Glomerular visceral epithelial cell (primary cell): ENCODE measurements at regions not wholly inside any gene's neighbourhood (a gene's known extent, or its start where the extent isn't known, plus 50 kb on each side); places are given as distances from the start of the nearest gene placed in this dataset.

ENCODE experiments used
- DNase-seq: peaks from one replicate; pipeline ENCODE4 v3.0.0-alpha.2; 2016; ENCODE audit errors: extremely low spot score

DNA sequence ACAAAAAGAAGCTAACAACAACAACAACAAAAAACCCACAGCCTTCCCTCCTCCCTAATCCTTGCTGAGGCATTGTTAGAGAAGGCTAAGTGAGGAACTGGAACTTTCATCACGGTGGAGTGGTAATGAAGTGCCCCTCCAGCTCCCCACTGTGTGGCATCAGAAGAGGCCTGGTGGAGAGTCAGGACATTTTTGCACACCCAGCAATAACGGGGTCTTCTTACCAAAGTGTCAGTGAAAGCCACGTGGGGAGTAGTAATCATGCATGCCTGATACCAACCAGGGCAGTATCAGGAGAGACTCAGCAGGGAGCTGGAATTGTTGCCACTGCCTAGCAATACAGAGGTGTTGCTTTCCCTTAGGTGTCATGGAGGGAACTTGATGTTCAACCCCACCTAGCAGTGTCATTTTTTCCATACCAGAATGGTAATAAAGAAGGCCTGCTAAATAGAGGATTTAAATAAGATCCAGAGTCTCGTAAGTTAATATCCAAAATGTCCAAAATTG lies 299.7 kb upstream of the RGS6 start:
- no peak for DNase-seq

DNA sequence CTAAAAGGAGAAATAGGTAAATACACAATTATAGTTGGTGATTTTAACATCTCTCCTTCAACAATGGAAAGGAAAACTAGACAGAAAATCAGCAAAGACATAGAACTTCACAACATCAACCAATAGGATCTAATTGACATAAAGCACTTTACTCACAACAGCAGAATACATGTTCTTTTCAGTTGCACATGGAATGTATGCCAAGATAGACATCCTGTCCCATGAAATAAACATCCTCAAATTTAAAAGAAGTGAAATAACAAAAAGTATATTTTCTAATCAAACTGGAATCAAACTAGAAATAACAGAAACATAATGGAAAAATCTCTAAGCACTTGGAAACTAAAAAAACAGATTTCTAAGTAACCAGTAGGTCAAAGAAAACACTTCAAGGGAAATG lies 296.2 kb upstream of the RGS6 start:
- no peak for DNase-seq

DNA sequence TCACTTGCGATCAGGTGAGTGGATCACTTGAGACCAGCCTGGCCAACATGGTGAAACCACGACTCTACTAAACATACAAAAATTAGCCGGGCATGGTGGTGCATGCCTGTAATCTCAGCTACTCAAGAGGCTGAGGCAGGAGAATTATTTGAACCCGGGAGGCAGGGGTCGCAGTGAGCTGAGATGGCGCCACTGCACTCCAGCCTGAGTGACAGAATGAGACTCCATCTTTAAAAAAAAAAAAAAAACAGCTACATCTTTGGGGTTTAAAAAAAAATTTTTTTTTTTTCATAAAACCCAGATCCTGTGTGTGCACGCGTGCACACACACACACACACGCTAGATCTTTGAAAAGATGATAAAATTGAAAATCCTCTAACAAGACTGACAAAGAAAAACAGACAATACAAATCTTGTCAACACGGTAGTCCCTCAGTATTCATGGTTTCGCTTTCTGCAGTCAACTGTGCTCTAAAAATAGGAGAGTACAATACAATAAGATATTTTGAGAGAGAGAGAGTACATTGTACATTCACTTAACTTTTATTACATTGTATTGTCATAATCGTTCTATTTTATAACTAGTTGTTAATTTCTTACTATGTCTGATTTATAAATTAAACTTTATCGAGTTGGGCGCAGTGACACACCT lies 295.3 kb upstream of the RGS6 start:
- no peak for DNase-seq

DNA sequence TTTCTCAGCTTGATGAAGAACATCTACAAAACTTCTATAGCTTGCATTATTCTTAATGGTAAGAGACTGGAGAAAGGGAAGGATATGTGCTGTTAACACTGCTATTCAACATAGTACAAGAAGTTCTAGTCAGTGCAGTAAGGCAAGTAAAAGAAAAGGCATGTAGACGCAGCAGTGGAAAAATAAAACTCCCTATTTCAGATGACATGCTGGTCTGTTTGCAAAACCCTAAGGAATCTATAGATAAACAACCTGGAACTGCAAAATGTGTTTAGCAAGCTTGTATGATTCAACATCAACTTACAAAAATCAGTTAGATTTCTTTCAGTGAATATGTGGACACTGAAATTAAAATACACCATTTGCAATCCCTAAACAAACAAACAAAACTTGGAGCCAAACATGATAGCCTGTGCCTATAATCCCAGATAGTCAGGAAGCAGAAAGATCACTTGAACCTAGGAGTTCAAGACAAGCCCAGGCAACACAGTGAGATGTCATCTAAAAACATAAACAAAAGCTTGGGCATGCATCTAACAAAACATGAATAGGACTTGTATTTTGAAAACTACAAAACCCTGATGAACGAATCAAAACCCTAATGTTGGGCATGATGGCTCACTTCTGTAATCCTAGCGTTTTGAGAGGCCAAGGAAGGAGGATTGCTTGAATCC lies 293.6 kb upstream of the RGS6 start:
- DNase-seq, result no peak

DNA sequence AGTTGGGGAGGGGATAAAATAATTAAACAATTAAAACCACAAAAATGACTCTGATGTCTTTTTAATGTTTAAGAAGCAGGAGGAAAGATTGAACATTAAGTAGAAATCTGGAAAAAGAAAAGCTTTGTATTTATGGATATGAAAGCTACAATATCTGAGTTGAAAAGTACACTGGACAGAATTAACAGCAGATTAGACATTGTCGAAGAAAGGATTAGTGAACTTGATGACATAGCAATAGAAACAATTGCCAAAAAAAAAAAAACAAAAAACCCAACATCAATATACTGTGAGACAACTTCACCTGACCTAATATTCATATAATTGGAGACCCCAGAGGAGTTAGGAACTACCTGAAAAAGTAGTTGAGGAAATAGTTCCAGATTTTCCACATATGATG lies 289.5 kb upstream of the RGS6 start:
- no peak for DNase-seq

DNA sequence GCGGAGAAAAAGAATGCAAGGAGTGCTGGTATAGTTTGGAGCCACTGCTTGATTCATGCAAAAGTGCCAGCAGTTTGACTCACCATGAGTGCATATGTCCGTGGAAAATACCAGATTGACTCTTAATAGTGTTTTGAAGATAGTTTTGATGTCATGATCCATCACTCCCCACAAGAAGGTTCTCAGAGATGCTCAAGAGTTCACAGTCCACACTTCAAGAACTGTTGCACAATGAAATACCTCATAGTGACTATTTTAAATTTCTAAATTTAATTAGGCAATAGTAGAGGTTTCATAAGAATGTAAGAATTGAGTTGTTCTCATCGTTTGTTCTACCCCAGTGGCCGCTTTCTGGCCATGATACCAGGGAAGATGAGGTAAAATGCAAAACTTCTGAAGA lies 286.6 kb upstream of the RGS6 start:
- no peak for DNase-seq

DNA sequence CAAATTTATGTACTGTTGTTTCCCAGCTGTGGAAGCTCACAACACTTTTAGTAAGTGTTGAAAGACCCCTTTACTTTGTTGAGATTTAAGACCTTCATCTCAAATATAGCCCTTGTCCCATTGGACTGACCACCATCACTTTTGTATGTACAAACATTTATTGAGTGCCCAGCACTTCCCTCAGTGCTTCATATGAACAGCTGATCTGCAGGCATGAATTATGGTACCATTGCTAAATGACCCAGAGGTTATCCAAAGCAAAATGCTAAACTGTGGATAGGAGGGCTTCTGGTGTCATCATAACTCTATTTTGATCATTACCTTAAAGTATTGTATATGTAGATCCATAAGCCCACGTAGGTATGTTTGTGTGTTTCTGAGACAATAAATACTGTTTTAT lies 285.7 kb upstream of the RGS6 start:
- no peak for DNase-seq

DNA sequence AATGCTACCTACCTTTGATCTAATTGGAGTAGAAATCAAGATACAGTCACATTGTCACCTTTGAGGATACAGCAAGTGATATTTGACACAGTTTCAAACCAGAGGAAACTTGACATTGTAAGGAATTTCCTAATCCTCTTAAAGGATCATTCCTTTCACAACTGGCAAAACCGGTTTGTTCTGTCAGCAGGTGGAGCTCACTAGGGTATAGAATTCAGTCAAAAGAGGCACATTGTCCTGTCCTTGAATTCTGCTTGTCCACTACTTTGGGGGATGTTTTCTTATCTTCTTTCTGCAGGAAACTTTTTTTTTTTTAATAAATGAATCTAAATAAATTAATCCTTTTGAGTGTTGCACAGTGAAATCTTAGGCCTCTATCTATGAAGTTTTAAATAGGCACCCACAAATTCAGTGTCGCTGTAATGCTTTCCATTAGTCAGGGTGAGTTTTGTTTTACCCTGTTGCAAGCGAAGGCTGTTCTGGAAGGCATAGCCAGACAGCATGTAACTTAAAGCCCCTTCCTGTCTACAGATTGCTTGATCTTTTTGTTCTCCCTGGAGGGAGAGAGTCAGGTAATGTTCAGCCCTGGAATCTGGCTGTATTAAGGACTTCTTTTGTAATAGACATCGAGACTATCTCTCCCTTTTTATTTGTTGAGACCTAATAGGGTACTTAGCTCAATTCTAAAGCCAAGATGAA lies 285.0 kb upstream of the RGS6 start:
- DNase-seq, result no peak

DNA sequence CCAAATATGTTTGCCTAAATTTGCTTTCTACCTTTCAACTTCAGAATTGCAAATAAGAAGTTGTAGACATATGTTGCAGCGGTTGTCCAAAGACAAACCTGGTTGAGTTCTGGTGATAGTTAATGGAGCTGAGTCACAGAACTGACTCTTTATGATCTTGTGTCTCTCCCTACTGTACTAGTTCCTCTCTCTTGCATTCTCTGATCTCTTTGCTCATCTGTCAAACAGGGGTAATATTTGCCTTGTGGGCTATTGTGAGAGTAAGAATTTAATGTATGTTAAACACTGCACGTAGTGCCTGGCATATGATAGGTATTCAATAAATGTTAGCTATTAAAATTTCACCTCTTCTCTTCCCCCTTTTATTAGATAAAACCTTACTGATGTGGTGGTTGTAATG lies 283.5 kb upstream of the RGS6 start:
- no peak for DNase-seq

DNA sequence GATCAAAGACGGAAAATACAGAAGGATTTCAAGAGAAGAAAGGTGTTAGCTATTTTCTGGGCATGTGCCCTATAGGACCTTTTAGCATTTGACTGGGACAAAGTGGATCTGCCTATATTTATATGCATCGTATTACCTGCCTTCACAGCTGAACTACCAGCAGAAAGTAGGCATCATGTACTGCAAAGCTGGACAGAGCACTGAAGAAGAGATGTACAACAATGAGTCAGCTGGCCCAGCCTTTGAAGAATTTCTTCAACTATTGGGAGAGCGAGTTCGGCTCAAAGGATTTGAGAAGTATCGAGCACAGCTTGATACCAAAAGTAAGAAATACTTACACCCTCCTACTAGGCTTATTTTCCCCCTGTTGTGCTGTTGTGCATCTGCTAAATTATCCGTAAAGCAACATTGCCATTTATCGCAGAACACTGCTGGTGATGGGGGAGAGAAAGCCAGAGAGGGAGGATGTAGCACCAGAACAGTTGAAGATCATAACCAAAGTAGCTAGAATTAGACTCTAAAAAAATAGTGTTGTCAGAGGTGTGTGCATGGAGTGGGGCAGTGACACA lies 282.0 kb upstream of the RGS6 start:
- no peak for DNase-seq

DNA sequence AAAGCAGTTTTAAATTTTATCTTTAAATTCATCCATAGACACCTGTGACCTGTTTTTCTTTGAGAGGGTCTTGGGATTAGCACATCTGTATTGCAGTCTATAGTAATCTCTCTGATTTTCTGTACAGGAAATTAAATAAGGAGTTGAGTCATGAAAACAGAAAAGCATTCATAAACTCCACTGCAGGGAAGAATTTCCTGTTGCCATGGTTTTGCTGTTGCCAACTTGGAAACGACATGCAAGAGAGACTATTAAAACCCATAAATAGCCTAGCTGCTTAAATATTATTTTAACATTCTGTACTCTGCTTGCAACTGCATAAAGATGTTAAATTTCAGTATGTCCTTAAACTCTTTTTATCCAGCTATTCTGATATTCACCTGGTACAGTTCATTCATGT lies 281.0 kb upstream of the RGS6 start:
- peak; percentile 9 for DNase-seq

DNA sequence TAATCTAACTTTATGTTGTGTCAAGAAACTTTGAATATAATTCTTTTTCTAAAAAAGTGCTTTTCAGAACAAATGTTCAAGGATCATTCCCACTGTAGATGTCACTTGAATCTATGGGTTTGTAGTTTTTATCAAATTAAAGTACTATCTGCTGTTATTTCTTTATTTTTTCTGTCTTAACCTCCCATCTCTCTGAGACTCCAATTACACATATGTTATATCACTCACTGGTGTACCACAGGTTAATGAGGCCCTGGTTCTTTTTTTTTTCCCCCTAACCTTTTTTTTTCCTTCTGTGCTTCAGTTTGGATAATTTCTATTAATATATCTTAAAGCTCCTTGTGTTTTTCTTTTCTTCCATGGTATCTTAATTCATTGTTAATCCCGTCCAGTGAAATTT lies 279.9 kb upstream of the RGS6 start:
- DNase-seq, result no peak

DNA sequence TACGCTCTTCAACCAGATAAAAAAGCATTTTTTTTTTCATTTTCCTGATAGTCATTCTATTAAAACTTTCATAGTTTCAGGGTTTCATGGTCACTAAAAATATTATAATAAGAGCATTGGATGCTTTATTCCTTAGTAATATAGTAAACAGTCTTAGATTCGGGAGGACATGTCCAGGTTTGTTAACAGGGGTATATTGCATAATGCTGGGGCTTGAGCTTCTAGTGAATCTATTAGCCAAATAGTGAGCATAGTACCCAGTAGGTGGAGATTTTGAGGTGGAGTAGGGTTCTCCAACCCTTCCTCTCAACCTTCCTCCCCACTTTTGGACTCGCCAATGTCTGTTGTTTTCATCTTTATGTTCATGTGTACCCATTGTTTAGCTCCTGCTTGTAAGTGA lies 277.4 kb upstream of the RGS6 start:
- DNase-seq, result no peak

DNA sequence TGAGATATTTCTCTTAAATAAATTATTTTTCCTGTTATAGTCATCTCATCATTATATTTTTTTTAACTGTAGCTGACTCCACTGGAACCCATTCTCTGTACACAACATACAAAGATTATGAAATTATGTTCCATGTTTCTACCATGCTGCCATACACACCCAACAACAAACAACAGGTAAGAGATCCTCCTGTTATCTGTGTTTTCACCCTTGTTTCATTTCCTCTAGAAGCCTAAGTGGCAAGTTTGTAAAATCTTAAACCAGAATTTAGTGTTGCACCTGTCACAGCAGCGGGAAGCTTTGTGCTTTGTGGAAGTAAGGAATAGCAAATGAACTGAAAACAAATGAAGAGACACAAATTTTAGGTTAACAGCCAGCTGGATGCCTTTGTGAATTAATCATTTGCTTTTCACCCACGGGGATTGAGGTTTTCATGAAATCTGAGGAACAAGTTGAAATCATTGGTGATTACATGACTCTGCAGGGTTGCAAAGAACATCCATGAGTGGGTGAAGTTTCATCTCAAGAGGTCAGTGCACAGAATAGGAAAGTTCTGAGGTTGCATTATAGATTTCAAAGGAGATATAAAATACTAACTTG lies 273.9 kb upstream of the RGS6 start:
- no peak for DNase-seq

DNA sequence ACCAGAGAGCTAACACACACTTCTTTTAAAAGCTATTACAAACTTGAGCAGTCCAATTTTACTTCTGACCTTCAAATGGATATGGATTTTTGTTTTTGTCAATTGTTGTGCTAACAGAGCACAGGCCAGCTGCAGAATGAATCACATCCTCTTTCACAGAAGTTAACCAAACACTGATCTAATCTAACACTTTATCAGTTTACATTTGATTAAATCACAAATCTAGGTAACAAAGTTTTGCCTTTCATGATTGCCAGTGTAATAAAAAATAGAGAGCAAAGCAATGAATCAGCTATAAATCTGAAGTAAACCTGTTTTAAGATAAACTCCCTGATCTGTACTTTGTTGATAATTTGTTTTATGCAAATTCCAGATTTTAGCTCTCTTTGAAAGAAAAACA lies 273.1 kb upstream of the RGS6 start:
- no peak for DNase-seq

DNA sequence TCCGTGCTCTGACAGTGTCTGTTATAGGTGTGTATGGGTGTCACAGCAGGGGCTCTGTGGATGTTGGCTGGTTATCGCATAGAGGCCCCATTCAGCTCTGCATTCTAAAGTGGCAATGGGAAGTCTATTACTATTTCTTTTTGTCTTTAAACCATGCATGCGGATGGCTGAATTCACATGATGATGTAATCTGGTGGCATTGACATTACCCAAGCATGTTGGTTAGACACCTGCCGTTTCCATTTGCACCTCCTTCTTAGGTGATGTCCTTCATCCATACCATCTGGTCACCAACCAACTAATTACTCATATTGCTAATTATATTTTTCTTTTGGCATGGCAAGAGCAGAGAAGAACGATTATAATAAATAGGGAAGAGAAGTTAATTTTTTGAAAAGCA lies 270.8 kb upstream of the RGS6 start:
- DNase-seq, result no peak

DNA sequence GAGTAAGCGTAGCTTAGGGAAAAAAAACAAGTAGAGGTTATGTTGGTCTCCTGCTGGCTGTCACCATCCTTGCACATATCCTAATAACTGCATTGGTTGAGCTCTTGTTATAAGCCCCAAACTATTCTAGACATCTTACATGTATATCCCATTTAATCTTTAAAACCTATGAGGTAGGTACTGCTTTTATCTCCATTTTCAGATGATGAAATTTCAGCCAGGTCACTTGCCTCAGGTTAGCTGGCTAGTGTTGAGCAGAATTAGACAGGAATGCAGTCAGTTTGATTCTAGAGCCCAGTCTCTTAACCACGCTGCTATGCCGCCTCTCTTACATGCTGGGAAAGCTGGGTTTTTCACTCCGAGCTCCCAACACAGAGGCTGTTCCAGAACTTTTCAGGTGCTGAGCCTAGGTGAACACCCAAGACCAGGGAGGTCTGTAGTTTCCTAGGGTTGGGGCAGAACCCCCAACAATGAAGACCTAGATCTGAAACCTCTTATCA lies 269.9 kb upstream of the RGS6 start:
- DNase-seq, result no peak

DNA sequence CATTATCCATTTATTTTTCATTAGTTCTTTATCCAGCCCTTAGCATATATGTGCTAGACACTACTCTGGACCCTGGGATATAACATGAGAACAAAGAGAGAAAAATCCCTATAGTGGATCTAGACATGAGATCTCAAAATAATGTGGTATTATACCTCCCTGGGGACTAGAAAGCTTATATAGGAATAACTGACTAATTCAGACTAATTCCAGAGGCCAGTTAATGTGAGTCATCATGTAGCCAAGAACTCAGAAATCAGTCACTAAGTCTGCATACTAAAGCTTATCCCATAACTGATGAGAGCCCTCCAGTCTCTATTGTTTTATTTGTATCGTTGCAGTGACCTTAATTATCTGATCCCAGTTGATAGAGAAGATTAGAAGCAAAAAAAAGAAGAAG lies 267.1 kb upstream of the RGS6 start:
- peak; percentile 31 for DNase-seq

DNA sequence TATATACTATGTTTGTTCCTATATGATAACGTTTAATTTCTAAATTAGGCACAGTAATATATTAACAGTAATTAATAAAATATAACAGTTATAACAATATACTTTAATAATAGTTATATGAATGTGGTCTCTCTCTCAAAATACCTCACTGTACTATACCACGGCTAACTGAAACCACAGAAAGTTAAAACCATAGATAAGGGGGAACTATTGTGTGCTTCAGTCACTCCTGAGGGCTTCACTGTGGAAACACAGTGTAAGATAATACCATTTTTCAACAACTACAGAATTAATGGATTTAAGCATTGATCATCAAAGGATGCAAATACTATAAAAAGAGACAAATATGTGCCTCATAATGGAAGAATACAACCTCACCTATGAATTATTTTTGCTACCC lies 266.4 kb upstream of the RGS6 start:
- DNase-seq, result no peak

DNA sequence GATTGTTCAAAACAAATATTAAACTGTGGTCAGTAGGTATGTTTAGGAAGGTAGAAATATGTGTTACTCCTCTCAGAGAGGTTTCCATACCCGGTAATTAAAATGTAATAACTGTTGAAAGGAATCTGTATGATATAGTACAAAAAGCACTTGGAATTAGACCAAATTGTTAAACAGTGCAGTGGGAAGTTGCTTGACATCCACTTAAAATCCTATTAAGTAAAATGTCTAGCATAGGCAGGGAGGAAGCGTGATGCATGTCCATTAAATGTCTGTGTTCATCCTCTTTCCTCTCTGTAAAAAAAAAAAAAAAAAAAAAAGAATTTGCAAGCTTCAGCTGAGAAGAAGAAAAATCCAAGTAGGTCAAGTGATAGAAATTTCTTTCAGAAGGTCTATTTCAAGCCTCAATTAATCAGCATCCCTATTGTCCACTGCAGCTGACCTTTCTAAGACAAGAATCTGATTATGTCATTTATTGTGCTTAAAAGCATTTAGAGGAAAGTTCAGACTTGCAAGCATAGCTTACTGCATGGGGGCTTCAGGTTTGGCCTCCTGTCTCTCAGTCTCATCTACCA lies 265.6 kb upstream of the RGS6 start:
- DNase-seq, result no peak

DNA sequence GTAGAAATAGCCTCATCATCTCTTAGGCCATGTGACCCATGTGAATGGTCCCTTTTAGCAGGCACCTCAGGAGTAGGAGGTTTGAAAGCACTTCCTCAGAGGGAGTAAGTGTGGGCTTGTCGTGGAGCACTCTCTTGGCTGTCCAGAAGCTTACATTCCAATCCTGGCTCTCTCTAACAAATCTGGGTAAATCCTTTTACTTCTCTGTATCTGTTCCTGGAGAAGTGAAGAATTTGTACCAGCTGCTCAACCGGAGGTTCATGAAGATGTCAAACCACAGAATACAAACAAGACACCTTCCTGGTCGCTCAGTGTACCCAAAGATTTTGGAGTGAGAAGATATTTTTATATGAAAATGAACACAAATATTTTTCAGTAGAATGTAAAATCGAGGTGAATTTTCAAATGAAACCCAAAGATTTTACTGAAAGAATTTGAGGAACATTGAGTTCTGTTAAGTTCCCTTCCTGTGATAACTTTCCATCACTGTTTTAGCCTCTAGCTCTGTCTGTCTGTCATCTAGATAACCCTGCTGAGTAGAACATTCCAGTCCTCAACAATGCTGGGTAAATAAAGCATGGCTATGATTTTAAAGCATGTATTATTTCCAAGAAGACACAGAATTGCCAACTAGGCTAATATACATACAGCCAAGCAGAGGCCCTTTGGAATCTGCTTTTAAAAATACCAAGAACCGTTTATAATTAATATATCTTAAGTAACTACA lies 263.9 kb upstream of the RGS6 start:
- DNase-seq, result no peak
